GM18511 (cell line): ENCODE measurements at regions not wholly inside any gene's neighbourhood (a gene's known extent, or its start where the extent isn't known, plus 50 kb on each side); places are given as distances from the start of the nearest gene placed in this dataset.
"Not testable (repeated sequence)": the region's sequence is repeated elsewhere in the genome, so short reads cannot be mapped to it uniquely, and the experiment has no call there.

Source experiments
- ATAC-seq: cut with Tn5 transposase; IDR thresholded peaks from one replicate; pipeline ENCODE4 v1.9.1; 2021; ENCODE audit warnings: mild to moderate bottlenecking, moderate library complexity; ENCODE audit not compliant: unreplicated experiment

- ATAC-seq = peak; percentile 43
Measured at GRCh38 chrX:120753413-120754251, 122.0 kb downstream of the CT47B1 start.

- ATAC-seq = no peak
Measured at GRCh38 chrX:120752431-120753082, 122.7 kb upstream of the C1GALT1C1 start.

- ATAC-seq = no peak
Measured at GRCh38 chrX:120751683-120752082, 121.8 kb upstream of the C1GALT1C1 start.

GRCh38 chrX:120750381-120750780 lies 120.5 kb upstream of the C1GALT1C1 start:
- no peak for ATAC-seq

GRCh38 chrX:120749141-120749846 lies 119.4 kb upstream of the C1GALT1C1 start:
- peak; percentile 74 for ATAC-seq

GRCh38 chrX:120746153-120746552 lies 116.3 kb upstream of the C1GALT1C1 start:
- ATAC-seq = no peak

GRCh38 chrX:120742946-120743665 lies 113.3 kb upstream of the C1GALT1C1 start:
- no peak for ATAC-seq

GRCh38 chrX:120741452-120741851 lies 111.6 kb upstream of the C1GALT1C1 start:
- ATAC-seq = no peak

- ATAC-seq = no peak
Measured at GRCh38 chrX:120740072-120740471, 110.2 kb upstream of the C1GALT1C1 start.

- no peak for ATAC-seq
Measured at GRCh38 chrX:120739300-120739699, 109.4 kb upstream of the C1GALT1C1 start.

- ATAC-seq = no peak
Measured at GRCh38 chrX:120736989-120737388, 107.1 kb upstream of the C1GALT1C1 start.

GRCh38 chrX:120735966-120736365 lies 106.1 kb upstream of the C1GALT1C1 start:
- no peak for ATAC-seq

- no peak for ATAC-seq
Measured at GRCh38 chrX:120732879-120733278, 103.0 kb upstream of the C1GALT1C1 start.

GRCh38 chrX:120732461-120732860 lies 102.6 kb upstream of the C1GALT1C1 start:
- ATAC-seq = no peak

- ATAC-seq = no peak
Measured at GRCh38 chrX:120731386-120731785, 101.5 kb upstream of the C1GALT1C1 start.

GRCh38 chrX:120729506-120730255 lies 99.8 kb upstream of the C1GALT1C1 start:
- not testable (repeated sequence) for ATAC-seq

GRCh38 chrX:120727911-120728310 lies 98.1 kb upstream of the C1GALT1C1 start:
- ATAC-seq = no peak

GRCh38 chrX:120727452-120727851 lies 97.6 kb upstream of the C1GALT1C1 start:
- no peak for ATAC-seq

- peak; percentile 100 for ATAC-seq
Measured at GRCh38 chrX:120726294-120726693, 96.4 kb upstream of the C1GALT1C1 start.

GRCh38 chrX:120725874-120726273 lies 96.0 kb upstream of the C1GALT1C1 start:
- peak; percentile 45 for ATAC-seq
